ENCODE measurements at regions not wholly inside any gene's neighbourhood (a gene's known extent, or its start where the extent isn't known, plus 50 kb on each side); places are given as distances from the start of the nearest gene placed in this dataset.

- H3K36me3 ChIP-seq: no peaks in the 10 kb centered on the region
- no peaks in the 10 kb centered on the region for H3K9me3 ChIP-seq
- no peak overlapping the region for H3K4me3 ChIP-seq
- DNase-seq: no peak
- no peaks in the 10 kb centered on the region for H3K27me3 ChIP-seq
These were observed 171.9 kb upstream of the MPPED2 start for GRCh38 chr11:30758012-30758411.

- Histone ChIP-seq H3K9me3 (no peaks in the 10 kb centered on the region), H3K27me3 (no peaks in the 10 kb centered on the region), H3K36me3 (no peaks in the 10 kb centered on the region), H3K4me3 (no peak overlapping the region)
- no peak for DNase-seq
These were observed 167.8 kb upstream of the MPPED2 start for GRCh38 chr11:30753994-30754393.

- Histone ChIP-seq H3K9me3 (no peaks in the 10 kb centered on the region), H3K36me3 (no peaks in the 10 kb centered on the region), H3K27me3 (no peaks in the 10 kb centered on the region), H3K4me3 (no peak overlapping the region)
- no peak for DNase-seq
These were observed 167.4 kb upstream of the MPPED2 start for GRCh38 chr11:30753504-30753903.

GRCh38 chr11:30749268-30749667, 163.1 kb upstream of the MPPED2 start:
- H3K27me3 ChIP-seq: no peaks in the 10 kb centered on the region
- no peak for DNase-seq
- H3K4me3 ChIP-seq: no peak overlapping the region
- H3K36me3 ChIP-seq: no peaks in the 10 kb centered on the region
- H3K9me3 ChIP-seq: no peaks in the 10 kb centered on the region

GRCh38 chr11:30741039-30741550, 154.9 kb upstream of the MPPED2 start:
- peak; percentile 3 for DNase-seq
- Histone ChIP-seq H3K36me3 (no peaks in the 10 kb centered on the region), H3K27me3 (no peaks in the 10 kb centered on the region), H3K9me3 (no peaks in the 10 kb centered on the region), H3K4me3 (no peak overlapping the region)

GRCh38 chr11:30740091-30740490, 153.9 kb upstream of the MPPED2 start:
- H3K27me3 ChIP-seq: no peaks in the 10 kb centered on the region
- no peaks in the 10 kb centered on the region for H3K36me3 ChIP-seq
- H3K9me3 ChIP-seq: no peaks in the 10 kb centered on the region
- H3K4me3 ChIP-seq: no peak overlapping the region
- DNase-seq: no peak

- no peaks in the 10 kb centered on the region; the same call in 1 of the 2 replicates for H3K27me3 ChIP-seq
- no peaks in the 10 kb centered on the region for H3K36me3 ChIP-seq
- H3K4me3 ChIP-seq: no peak overlapping the region
- no peaks in the 10 kb centered on the region for H3K9me3 ChIP-seq
- no peak for DNase-seq
These were observed 149.8 kb upstream of the MPPED2 start for GRCh38 chr11:30735946-30736345.

GRCh38 chr11:30733748-30734147, 147.6 kb upstream of the MPPED2 start:
- Histone ChIP-seq H3K27me3 (no peaks in the 10 kb centered on the region; the same call in 1 of the 2 replicates), H3K36me3 (no peaks in the 10 kb centered on the region), H3K4me3 (no peak overlapping the region), H3K9me3 (no peaks in the 10 kb centered on the region)
- DNase-seq: no peak

- DNase-seq: no peak
- H3K9me3 ChIP-seq: no peaks in the 10 kb centered on the region
- no peak overlapping the region for H3K4me3 ChIP-seq
- H3K27me3 ChIP-seq: no peaks in the 10 kb centered on the region; the same call in 1 of the 2 replicates
- no peaks in the 10 kb centered on the region for H3K36me3 ChIP-seq
These were observed 143.9 kb upstream of the MPPED2 start for GRCh38 chr11:30730011-30730410.

- H3K9me3 ChIP-seq: no peaks in the 10 kb centered on the region
- no peaks in the 10 kb centered on the region for H3K36me3 ChIP-seq
- no peak for DNase-seq
These were observed 143.1 kb upstream of the MPPED2 start for GRCh38 chr11:30729187-30729713.

GRCh38 chr11:30725645-30726195, 139.6 kb upstream of the MPPED2 start:
- Histone ChIP-seq H3K4me3 (no peak overlapping the region), H3K36me3 (no peaks in the 10 kb centered on the region), H3K27me3 (no peaks in the 10 kb centered on the region), H3K9me3 (no peaks in the 10 kb centered on the region)
- DNase-seq: no peak

More at GRCh38 chr11:30729187-30729713, 143.1 kb upstream of the MPPED2 start:
- no peak overlapping the region for H3K4me3 ChIP-seq
- no peaks in the 10 kb centered on the region; the same call in 1 of the 2 replicates for H3K27me3 ChIP-seq

GRCh38 chr11:30724274-30724673, 138.1 kb upstream of the MPPED2 start:
- Histone ChIP-seq H3K27me3 (no peaks in the 10 kb centered on the region), H3K9me3 (no peaks in the 10 kb centered on the region), H3K36me3 (no peaks in the 10 kb centered on the region), H3K4me3 (no peak overlapping the region)
- DNase-seq: no peak

- Histone ChIP-seq H3K36me3 (no peaks in the 10 kb centered on the region), H3K27me3 (no peaks in the 10 kb centered on the region)
- no peak for DNase-seq
These were observed 133.2 kb upstream of the MPPED2 start for GRCh38 chr11:30719371-30719770.

GRCh38 chr11:30717641-30718040, 131.5 kb upstream of the MPPED2 start:
- no peak for DNase-seq
- no peaks in the 10 kb centered on the region for H3K36me3 ChIP-seq
- H3K27me3 ChIP-seq: no peaks in the 10 kb centered on the region
- no peak overlapping the region for H3K4me3 ChIP-seq
- H3K9me3 ChIP-seq: no peaks in the 10 kb centered on the region

More at GRCh38 chr11:30719371-30719770, 133.2 kb upstream of the MPPED2 start:
- H3K4me3 ChIP-seq: no peak overlapping the region
- no peaks in the 10 kb centered on the region for H3K9me3 ChIP-seq

- no peak for DNase-seq
- Histone ChIP-seq H3K36me3 (no peaks in the 10 kb centered on the region), H3K9me3 (no peaks in the 10 kb centered on the region), H3K4me3 (no peak overlapping the region), H3K27me3 (no peaks in the 10 kb centered on the region)
These were observed 130.9 kb upstream of the MPPED2 start for GRCh38 chr11:30717009-30717408.

GRCh38 chr11:30712749-30713148, 126.6 kb upstream of the MPPED2 start:
- H3K27me3 ChIP-seq: no peaks in the 10 kb centered on the region
- no peaks in the 10 kb centered on the region for H3K9me3 ChIP-seq
- no peak for DNase-seq
- H3K4me3 ChIP-seq: no peak overlapping the region
- H3K36me3 ChIP-seq: no peaks in the 10 kb centered on the region

- no peak for DNase-seq
- H3K27me3 ChIP-seq: no peaks in the 10 kb centered on the region
- no peaks in the 10 kb centered on the region for H3K9me3 ChIP-seq
- H3K36me3 ChIP-seq: no peaks in the 10 kb centered on the region
- H3K4me3 ChIP-seq: no peak overlapping the region
These were observed 124.1 kb upstream of the MPPED2 start for GRCh38 chr11:30710221-30710620.

- H3K36me3 ChIP-seq: no peaks in the 10 kb centered on the region
- H3K4me3 ChIP-seq: no peak overlapping the region
- no peaks in the 10 kb centered on the region for H3K27me3 ChIP-seq
- no peaks in the 10 kb centered on the region for H3K9me3 ChIP-seq
- DNase-seq: no peak
These were observed 121.0 kb upstream of the MPPED2 start for GRCh38 chr11:30707110-30707509.

Data from MG63 (cell line).